ENCODE measurements at regions not wholly inside any gene's neighbourhood (a gene's known extent, or its start where the extent isn't known, plus 50 kb on each side); places are given as distances from the start of the nearest gene placed in this dataset.

DNA sequence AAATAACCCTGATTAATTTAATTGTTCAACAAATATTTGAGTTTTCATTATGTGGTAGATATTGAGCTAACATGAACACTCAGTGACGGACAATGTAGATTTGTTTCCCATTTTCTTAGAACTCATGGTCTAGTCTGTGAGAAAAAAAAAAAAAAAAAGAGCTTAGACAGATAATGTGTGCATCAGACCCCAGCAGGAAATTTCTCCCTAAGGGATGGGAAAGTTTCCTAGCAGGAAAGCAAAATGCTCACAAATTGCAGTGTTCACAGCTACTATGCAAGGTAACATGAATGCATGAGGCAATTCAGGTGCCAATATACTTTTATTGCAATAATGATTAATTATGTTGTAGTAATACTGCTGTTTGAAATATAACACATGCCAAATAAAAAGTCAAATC is 843.2 kb upstream of the SLIT2 start:
- no peaks in the 10 kb centered on the region for H3K4me1 ChIP-seq
- no peak overlapping the region for H3K4me3 ChIP-seq
- no peak for DNase-seq
- H3K27me3 ChIP-seq, result no peaks in the 10 kb centered on the region
- TF ChIP-seq EP300 (IDR thresholded peaks at IDR 0.05; ENCODE audit: low read depth) (no peak), POLR2AphosphoS5 (IDR thresholded peaks at IDR 0.05) (no peak), POLR2A (IDR thresholded peaks at IDR 0.05) (no peak)
- TF ChIP-seq, protein P1, sequence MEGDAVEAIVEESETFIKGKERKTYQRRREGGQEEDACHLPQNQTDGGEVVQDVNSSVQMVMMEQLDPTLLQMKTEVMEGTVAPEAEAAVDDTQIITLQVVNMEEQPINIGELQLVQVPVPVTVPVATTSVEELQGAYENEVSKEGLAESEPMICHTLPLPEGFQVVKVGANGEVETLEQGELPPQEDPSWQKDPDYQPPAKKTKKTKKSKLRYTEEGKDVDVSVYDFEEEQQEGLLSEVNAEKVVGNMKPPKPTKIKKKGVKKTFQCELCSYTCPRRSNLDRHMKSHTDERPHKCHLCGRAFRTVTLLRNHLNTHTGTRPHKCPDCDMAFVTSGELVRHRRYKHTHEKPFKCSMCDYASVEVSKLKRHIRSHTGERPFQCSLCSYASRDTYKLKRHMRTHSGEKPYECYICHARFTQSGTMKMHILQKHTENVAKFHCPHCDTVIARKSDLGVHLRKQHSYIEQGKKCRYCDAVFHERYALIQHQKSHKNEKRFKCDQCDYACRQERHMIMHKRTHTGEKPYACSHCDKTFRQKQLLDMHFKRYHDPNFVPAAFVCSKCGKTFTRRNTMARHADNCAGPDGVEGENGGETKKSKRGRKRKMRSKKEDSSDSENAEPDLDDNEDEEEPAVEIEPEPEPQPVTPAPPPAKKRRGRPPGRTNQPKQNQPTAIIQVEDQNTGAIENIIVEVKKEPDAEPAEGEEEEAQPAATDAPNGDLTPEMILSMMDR (IDR thresholded peaks at IDR 0.05), result no peak
- no peaks in the 10 kb centered on the region for H3K9me3 ChIP-seq
- intact Hi-C loops (cut with DNase I; ENCODE audit: low total_unique reads) (no loop called here), in situ Hi-C loops (cut with MboI; ENCODE audit: low pct_ligation_motif_present in 1 of 4, low pct_unique_long_range_greater_than_20kb in 1 of 4, low sequenced_read_pairs in 3 of 4) (no loop called here)
- no peak overlapping the region for H3K27ac ChIP-seq
- H3K36me3 ChIP-seq, result no peaks in the 10 kb centered on the region
- WGBS, 2 donors (ENCODE audit: low coverage in 1 of 2), result 87 to 100% methylated on average over 1 of the region's 1 CpG

DNA sequence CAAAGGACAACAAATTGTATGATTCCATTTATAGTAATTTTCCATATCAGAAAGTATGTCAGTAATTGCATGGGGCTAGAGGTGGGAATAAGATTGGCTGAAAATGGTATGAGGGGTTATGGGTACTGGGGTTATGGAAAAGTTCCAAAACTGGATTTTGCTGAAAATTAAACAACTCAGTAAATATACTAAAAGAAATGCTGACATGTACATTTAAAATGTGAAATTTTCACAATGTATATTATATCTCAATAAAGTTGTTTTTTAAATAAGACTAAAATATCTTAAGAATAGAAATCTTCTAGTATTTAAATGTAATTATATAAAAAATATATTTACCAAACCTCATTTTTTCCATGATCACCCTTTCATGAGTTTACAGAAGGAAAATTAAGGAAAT is 844.9 kb upstream of the SLIT2 start:
- Histone ChIP-seq H3K36me3 (no peaks in the 10 kb centered on the region), H3K27ac (no peak overlapping the region), H3K27me3 (no peaks in the 10 kb centered on the region), H3K4me3 (no peak overlapping the region), H3K9me3 (no peaks in the 10 kb centered on the region), H3K4me1 (no peaks in the 10 kb centered on the region)
- intact Hi-C loops (cut with DNase I; ENCODE audit: low total_unique reads), result no loop called here
- DNase-seq, result no peak
- in situ Hi-C loops (cut with MboI; ENCODE audit: low pct_ligation_motif_present in 1 of 4, low pct_unique_long_range_greater_than_20kb in 1 of 4, low sequenced_read_pairs in 3 of 4), result no loop called here
- TF ChIP-seq POLR2AphosphoS5 (IDR thresholded peaks at IDR 0.05), result no peak

GRCh38 chr4:19403786-19404370 is 847.8 kb upstream of the SLIT2 start:
- TF ChIP-seq POLR2A (IDR thresholded peaks at IDR 0.05), result no peak
- TF ChIP-seq, protein P1 (IDR thresholded peaks at IDR 0.05), result no peak
- TF ChIP-seq EP300 (IDR thresholded peaks at IDR 0.05; ENCODE audit: low read depth), result no peak
- TF ChIP-seq POLR2AphosphoS5 (IDR thresholded peaks at IDR 0.05), result no peak
- intact Hi-C loops (cut with DNase I; ENCODE audit: low total_unique reads) (no loop called here), in situ Hi-C loops (cut with MboI; ENCODE audit: low pct_ligation_motif_present in 1 of 4, low pct_unique_long_range_greater_than_20kb in 1 of 4, low sequenced_read_pairs in 3 of 4) (no loop called here)
- H3K27ac ChIP-seq, result no peak overlapping the region
- DNase-seq, result no peak
- no peaks in the 10 kb centered on the region for H3K9me3 ChIP-seq
- WGBS, 2 donors (ENCODE audit: low coverage in 1 of 2), result 52 to 62% methylated on average over 5 of the region's 5 CpGs
- H3K4me3 ChIP-seq, result no peak overlapping the region
- H3K27me3 ChIP-seq, result no peaks in the 10 kb centered on the region
- no peaks in the 10 kb centered on the region for H3K36me3 ChIP-seq
- H3K4me1 ChIP-seq, result no peaks in the 10 kb centered on the region

DNA sequence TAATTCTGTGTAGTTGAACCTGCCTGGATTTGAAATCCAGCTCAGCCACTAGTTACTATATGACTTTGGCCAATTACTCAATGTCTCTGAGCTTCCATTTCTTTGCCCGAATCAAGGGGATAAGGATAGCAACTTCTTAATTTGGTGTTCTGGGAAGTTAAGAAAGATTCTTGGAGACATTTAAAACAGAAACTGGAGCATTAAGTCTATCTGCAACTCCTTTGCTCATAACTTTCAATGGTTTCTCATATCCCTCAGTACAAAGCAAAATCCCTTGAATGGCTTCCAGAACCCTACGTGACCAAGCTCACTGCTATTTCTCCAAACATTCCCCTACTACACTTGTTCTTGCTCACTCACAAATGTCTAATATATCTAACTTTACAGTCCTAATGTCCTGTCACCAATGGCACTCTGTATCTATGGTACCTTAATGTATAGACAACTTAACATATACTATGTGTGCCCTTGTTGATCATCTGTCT is 849.1 kb upstream of the SLIT2 start:
- in situ Hi-C loops (cut with MboI; ENCODE audit: low pct_ligation_motif_present in 1 of 4, low pct_unique_long_range_greater_than_20kb in 1 of 4, low sequenced_read_pairs in 3 of 4), result no loop called here
- intact Hi-C loops (cut with DNase I; ENCODE audit: low total_unique reads), result no loop called here
- TF ChIP-seq, protein P1 (IDR thresholded peaks at IDR 0.05), result no peak
- TF ChIP-seq POLR2A (IDR thresholded peaks at IDR 0.05) (no peak), EP300 (IDR thresholded peaks at IDR 0.05; ENCODE audit: low read depth) (no peak), POLR2AphosphoS5 (IDR thresholded peaks at IDR 0.05) (no peak)
- DNase-seq, result no peak
- no peaks in the 10 kb centered on the region for H3K9me3 ChIP-seq
- no peaks in the 10 kb centered on the region for H3K36me3 ChIP-seq
- H3K4me3 ChIP-seq, result no peak overlapping the region
- WGBS, 2 donors (ENCODE audit: low coverage in 1 of 2), result 71 to 75% methylated on average over 2 of the region's 2 CpGs
- no peaks in the 10 kb centered on the region for H3K27me3 ChIP-seq
- H3K27ac ChIP-seq, result no peak overlapping the region
- no peaks in the 10 kb centered on the region for H3K4me1 ChIP-seq

Measured in transverse colon (tissue), 4 donors.